T-cell (primary cell): ENCODE measurements at regions not wholly inside any gene's neighbourhood (a gene's known extent, or its start where the extent isn't known, plus 50 kb on each side); places are given as distances from the start of the nearest gene placed in this dataset.

Source experiments
- ATAC-seq, 4 experiments: fragments of 200-7000 bp in 3 of 4; fragments of 150-1000 bp in 1 of 4; cut with Tn5 transposase; replicated peaks in 1 of 4; 1 replicate in 3 of 4; 2 replicates in 1 of 4; pipeline ENCODE4 v1.10.0; 2021; ENCODE audit warnings: moderate library complexity in 3 of 4, mild to moderate bottlenecking in 2 of 4, moderate number of reproducible peaks in 1 of 4
- CTCF ChIA-PET, 2 donors: fragments of 300-600 bp; sonication (Branson Sonifier 250); formaldehyde crosslinking; loops; one replicate each; lab custom pipeline; 2022; ENCODE audit warnings: antibody characterized with exemption in 2 of 2; lab: Charles Lee
- POLR2A ChIA-PET, 2 donors: fragments of 300-600 bp; sonication (Branson Sonifier 250); formaldehyde crosslinking; loops; one replicate each; lab custom pipeline; 2022; ENCODE audit warnings: antibody characterized with exemption in 2 of 2; lab: Charles Lee
- DNase-seq, 35 experiments: peaks; one replicate each; pipeline versions ENCODE4 v3.0.0 to v3.0.0-alpha.2; 2013 to 2023
- H3K27ac ChIP-seq: one replicate; pipeline ENCODE4 v1.5.1; 2013; ENCODE audit warnings: low read length
- H3K27me3 ChIP-seq, 2 experiments: replicated peaks in 1 of 2; 1 replicate in 1 of 2; 2 replicates in 1 of 2; pipeline versions ENCODE4 v1.6.1 to v1.7.0; 2013; ENCODE audit warnings: low read length in 1 of 2, mixed read lengths in 1 of 2; ENCODE audit not compliant: control insufficient read depth in 2 of 2, insufficient read depth in 2 of 2; ENCODE audit errors: extremely low read depth in 1 of 2
- H3K36me3 ChIP-seq, 2 donors: 1 replicate in 1 of 2; 2 replicates in 1 of 2; pipeline versions ENCODE4 v1.6.1 to v1.7.0; 2013; ENCODE audit warnings: low read length in 1 of 2; ENCODE audit not compliant: control insufficient read depth in 2 of 2, insufficient read depth in 1 of 2; ENCODE audit errors: extremely low read depth in 1 of 2
- H3K4me1 ChIP-seq, 2 experiments: 1 replicate in 1 of 2; 2 replicates in 1 of 2; pipeline versions ENCODE4 v1.6.1 to v1.7.0; 2013; ENCODE audit warnings: low read length in 2 of 2, mixed read lengths in 1 of 2; ENCODE audit not compliant: insufficient read depth in 2 of 2, control insufficient read depth in 1 of 2; ENCODE audit errors: extremely low read depth in 1 of 2
- H3K4me3 ChIP-seq, 2 donors: 1 replicate in 1 of 2; 2 replicates in 1 of 2; pipeline versions ENCODE4 v1.5.1 to v1.7.0; 2013; ENCODE audit warnings: mild to moderate bottlenecking in 2 of 2, low read length in 1 of 2, moderate library complexity in 1 of 2; ENCODE audit not compliant: control insufficient read depth in 1 of 2; ENCODE audit errors: extremely low read depth in 1 of 2
- H3K9me3 ChIP-seq: 2 replicates; pipeline ENCODE4 v1.7.0; 2013
- H3K27ac Mint-ChIP-seq, 2 donors: one replicate each; pipeline ENCODE4 v1.8.0; 2020 to 2021; ENCODE audit warnings: mild to moderate bottlenecking in 2 of 2, mixed read lengths in 2 of 2
- H3K27me3 Mint-ChIP-seq, 2 donors: one replicate each; pipeline ENCODE4 v1.8.0; 2021 to 2022; ENCODE audit warnings: mixed read lengths in 2 of 2
- H3K36me3 Mint-ChIP-seq: one replicate; pipeline ENCODE4 v1.8.0; 2021; ENCODE audit warnings: mixed read lengths
- H3K4me1 Mint-ChIP-seq, 3 donors: one replicate each; pipeline ENCODE4 v1.8.0; 2020 to 2022; ENCODE audit warnings: mixed read lengths in 3 of 3, mild to moderate bottlenecking in 1 of 3
- H3K4me3 Mint-ChIP-seq, 3 donors: one replicate each; pipeline ENCODE4 v1.8.0; 2020 to 2022; ENCODE audit warnings: mild to moderate bottlenecking in 3 of 3, mixed read lengths in 3 of 3, moderate library complexity in 3 of 3
- H3K9me3 Mint-ChIP-seq, 3 donors: one replicate each; pipeline ENCODE4 v1.8.0; 2020 to 2022; ENCODE audit warnings: mixed read lengths in 3 of 3
- WGBS: methylation state at CpG from one replicate; pipeline ENCODE4 v1.1.5; 2013; ENCODE audit warnings: missing lambda C conversion rate; ENCODE audit not compliant: insufficient coverage; 5-methylcytosine and 5-hydroxymethylcytosine counted together

- CTCF ChIA-PET, result no interaction called here
- Mint-ChIP-seq H3K27ac (no peak overlapping the region), H3K4me1 (no peaks in the 10 kb centered on the region)
These were observed 294.8 kb downstream of the RNF144B start for GRCh38 chr6:18681832-18682503.

GRCh38 chr6:18684343-18684742, 297.2 kb downstream of the RNF144B start:
- POLR2A ChIA-PET, result no interaction called here
- no peaks in the 10 kb centered on the region for H3K4me1 Mint-ChIP-seq

More at GRCh38 chr6:18681832-18682503, 294.8 kb downstream of the RNF144B start:
- no peaks in the 10 kb centered on the region for H3K9me3 ChIP-seq
- no peaks in the 10 kb centered on the region for H3K27me3 ChIP-seq
- H3K36me3 Mint-ChIP-seq, result no peaks in the 10 kb centered on the region
- H3K27ac ChIP-seq, result no peak overlapping the region
- H3K9me3 Mint-ChIP-seq, result peaks cover 0 to 9% (median 0%) of the 10 kb centered on the region in 3 donors
- DNase-seq (no peak), ATAC-seq (no peak)
- H3K36me3 ChIP-seq, result no peaks in the 10 kb centered on the region
- WGBS, result 67% methylated on average over 1 of the region's 5 CpGs
- no peaks in the 10 kb centered on the region for H3K4me1 ChIP-seq
- POLR2A ChIA-PET, result no interaction called here
- no peak overlapping the region for H3K4me3 Mint-ChIP-seq
- no peaks in the 10 kb centered on the region for H3K27me3 Mint-ChIP-seq
- H3K4me3 ChIP-seq, result no peak overlapping the region

GRCh38 chr6:18692929-18693685, 306.0 kb downstream of the RNF144B start:
- Mint-ChIP-seq H3K27me3 (no peaks in the 10 kb centered on the region), H3K27ac (no peak overlapping the region), H3K9me3 (no peaks in the 10 kb centered on the region), H3K4me3 (no peak overlapping the region), H3K4me1 (no peaks in the 10 kb centered on the region), H3K36me3 (no peaks in the 10 kb centered on the region)
- H3K4me3 ChIP-seq, result no peak overlapping the region
- POLR2A ChIA-PET, result interaction anchor here in 1 of 2 donors (0.6 kb wide), 1 partner anchor 25 kb away, joined by 3 read pairs; no protein-coding TSS in a partner anchor
- no peak overlapping the region for H3K27ac ChIP-seq
- peaks cover 0 to 2% of the 10 kb centered on the region in 2 experiments for H3K27me3 ChIP-seq
- H3K4me1 ChIP-seq, result no peaks in the 10 kb centered on the region
- CTCF ChIA-PET, result no interaction called here
- no peaks in the 10 kb centered on the region for H3K36me3 ChIP-seq
- DNase-seq (no peak), ATAC-seq (no peak)
- H3K9me3 ChIP-seq, result no peaks in the 10 kb centered on the region
- 74% methylated on average over 3 of the region's 7 CpGs for WGBS

More at GRCh38 chr6:18684343-18684742, 297.2 kb downstream of the RNF144B start:
- peaks cover 0 to 2% (median 0%) of the 10 kb centered on the region in 3 donors for H3K9me3 Mint-ChIP-seq
- H3K4me3 ChIP-seq, result no peak overlapping the region
- ATAC-seq (no peak), DNase-seq (no peak)
- no peak overlapping the region for H3K27ac Mint-ChIP-seq
- H3K36me3 Mint-ChIP-seq, result no peaks in the 10 kb centered on the region
- H3K36me3 ChIP-seq, result no peaks in the 10 kb centered on the region
- 53% methylated on average over 2 of the region's 3 CpGs for WGBS
- H3K9me3 ChIP-seq, result no peaks in the 10 kb centered on the region
- H3K4me1 ChIP-seq, result no peaks in the 10 kb centered on the region
- no peaks in the 10 kb centered on the region for H3K27me3 Mint-ChIP-seq
- no peaks in the 10 kb centered on the region for H3K27me3 ChIP-seq
- H3K4me3 Mint-ChIP-seq, result no peak overlapping the region
- CTCF ChIA-PET, result no interaction called here
- H3K27ac ChIP-seq, result no peak overlapping the region

GRCh38 chr6:18693881-18694280, 306.7 kb downstream of the RNF144B start:
- Histone ChIP-seq H3K4me3 (no peak overlapping the region), H3K4me1 (no peaks in the 10 kb centered on the region), H3K27ac (no peak overlapping the region), H3K36me3 (no peaks in the 10 kb centered on the region), H3K27me3 (peaks cover 0 to 2% of the 10 kb centered on the region in 2 experiments), H3K9me3 (no peaks in the 10 kb centered on the region)
- no peaks in the 10 kb centered on the region for H3K36me3 Mint-ChIP-seq
- DNase-seq (no peak), ATAC-seq (no peak)
- CTCF ChIA-PET, result no interaction called here
- no peaks in the 10 kb centered on the region for H3K27me3 Mint-ChIP-seq
- H3K27ac Mint-ChIP-seq, result no peak overlapping the region
- no peaks in the 10 kb centered on the region for H3K4me1 Mint-ChIP-seq
- POLR2A ChIA-PET, result interaction anchor here in 1 of 2 donors (0.6 kb wide), 1 partner anchor 26 kb away, joined by 3 read pairs; no protein-coding TSS in a partner anchor
- WGBS, result 83% methylated on average over 6 of the region's 6 CpGs
- no peaks in the 10 kb centered on the region for H3K9me3 Mint-ChIP-seq
- H3K4me3 Mint-ChIP-seq, result no peak overlapping the region

- no peak for DNase-seq
- Mint-ChIP-seq H3K4me1 (no peaks in the 10 kb centered on the region), H3K27ac (no peak overlapping the region), H3K27me3 (no peaks in the 10 kb centered on the region), H3K36me3 (no peaks in the 10 kb centered on the region), H3K9me3 (peaks cover 0 to 12% (median 12%) of the 10 kb centered on the region in 3 donors), H3K4me3 (no peak overlapping the region)
- CTCF ChIA-PET, result no interaction called here
- H3K27me3 ChIP-seq, result no peaks in the 10 kb centered on the region
- no peak for ATAC-seq
- no peaks in the 10 kb centered on the region for H3K36me3 ChIP-seq
- POLR2A ChIA-PET, result no interaction called here
- H3K4me1 ChIP-seq, result no peaks in the 10 kb centered on the region
- no peaks in the 10 kb centered on the region for H3K9me3 ChIP-seq
- no peak overlapping the region for H3K27ac ChIP-seq
- no peak overlapping the region for H3K4me3 ChIP-seq
- WGBS, result no CpG with 5 or more reads among the region's 3 CpGs
These were observed 316.4 kb downstream of the RNF144B start for GRCh38 chr6:18703546-18703945.

- no peaks in the 10 kb centered on the region for H3K27me3 ChIP-seq
- Mint-ChIP-seq H3K4me1 (no peaks in the 10 kb centered on the region), H3K4me3 (no peak overlapping the region), H3K27ac (no peak overlapping the region), H3K9me3 (peaks cover 0 to 8% (median 8%) of the 10 kb centered on the region in 3 donors), H3K27me3 (no peaks in the 10 kb centered on the region), H3K36me3 (no peaks in the 10 kb centered on the region)
- ATAC-seq (no peak), DNase-seq (no peak)
- H3K4me1 ChIP-seq, result no peaks in the 10 kb centered on the region
- no peaks in the 10 kb centered on the region for H3K9me3 ChIP-seq
- CTCF ChIA-PET, result no interaction called here
- POLR2A ChIA-PET, result no interaction called here
- WGBS, result 55% methylated on average over 3 of the region's 6 CpGs
- H3K27ac ChIP-seq, result no peak overlapping the region
- no peak overlapping the region for H3K4me3 ChIP-seq
- no peaks in the 10 kb centered on the region for H3K36me3 ChIP-seq
These were observed 320.7 kb downstream of the RNF144B start for GRCh38 chr6:18707714-18708439.
